ENCODE measurements at regions not wholly inside any gene's neighbourhood (a gene's known extent, or its start where the extent isn't known, plus 50 kb on each side); places are given as distances from the start of the nearest gene placed in this dataset.

- Histone ChIP-seq H3K4me3 (ENCODE audit: low read length in 2 of 2) (no peak overlapping the region), H3K27me3 (ENCODE audit: control insufficient read depth in 3 of 3, insufficient read depth in 3 of 3, low read depth in 1 of 3, low read length in 3 of 3) (no peaks in the 10 kb centered on the region)
These were observed 82.0 kb downstream of the ARL4A start for GRCh38 chr7:12769444-12769843.

GRCh38 chr7:12770227-12770975, 83.0 kb downstream of the ARL4A start:
- H2BK12ac ChIP-seq (ENCODE audit: low read length): no peak overlapping the region
- H3K4me3 ChIP-seq (ENCODE audit: low read length in 2 of 2): no peak overlapping the region
- H3K9ac ChIP-seq (ENCODE audit: low read depth, low read length, poor library complexity): no peak overlapping the region
- H4K91ac ChIP-seq (ENCODE audit: low read depth, low read length, poor library complexity): no peak overlapping the region
- no CpG with 5 or more reads among the region's 3 CpGs for WGBS, 2 donors (ENCODE audit: extremely low coverage in 2 of 2, insufficient read length in 2 of 2, insufficient replicate concordance in 1 of 2)
- no peak overlapping the region for H2BK5ac ChIP-seq (ENCODE audit: low read length)
- no peak overlapping the region for H4K8ac ChIP-seq (ENCODE audit: low read depth, low read length)
- H3K14ac ChIP-seq (ENCODE audit: low read length): no peak overlapping the region
- H3K27me3 ChIP-seq (ENCODE audit: control insufficient read depth in 3 of 3, insufficient read depth in 3 of 3, low read depth in 1 of 3, low read length in 3 of 3): no peaks in the 10 kb centered on the region
- H2BK120ac ChIP-seq (ENCODE audit: low read depth, low read length): no peak overlapping the region
- H3K79me1 ChIP-seq (ENCODE audit: low read depth, low read length): no peaks in the 10 kb centered on the region
- H3K23ac ChIP-seq (ENCODE audit: low read depth, low read length, poor library complexity): no peak overlapping the region
- no peaks in the 10 kb centered on the region for H3K36me3 ChIP-seq (replicated peaks in 1 of 2; ENCODE audit: control insufficient read depth in 2 of 2, insufficient read depth in 2 of 2, low read length in 2 of 2)
- no peak overlapping the region for H3K4me2 ChIP-seq (ENCODE audit: insufficient read depth, low read length, poor library complexity, severe bottlenecking)
- no peak for DNase-seq (ENCODE audit: low spot score)
- H3K27ac ChIP-seq (replicated peaks; ENCODE audit: low read length): no peak overlapping the region
- peaks cover 0 to 26% of the 10 kb centered on the region in 2 donors for H3K4me1 ChIP-seq (ENCODE audit: control insufficient read depth in 2 of 2, insufficient read depth in 1 of 2, low read depth in 1 of 2, low read length in 2 of 2)
- H3K18ac ChIP-seq (ENCODE audit: low read length): no peak overlapping the region
- H3K9me3 ChIP-seq (replicated peaks in 1 of 2; ENCODE audit: control insufficient read depth in 2 of 2, insufficient read depth in 1 of 2, low read depth in 1 of 2, low read length in 2 of 2): peaks cover 0 to 15% of the 10 kb centered on the region in 2 donors
- H2BK15ac ChIP-seq (ENCODE audit: low read length): no peak overlapping the region
- H2AK5ac ChIP-seq (ENCODE audit: low read depth, low read length): no peak overlapping the region
- H3K4ac ChIP-seq (ENCODE audit: low read length): no peak overlapping the region
- peak overlapping the region; percentile 57 for H2AFZ ChIP-seq (ENCODE audit: low read length)

More at GRCh38 chr7:12769444-12769843, 82.0 kb downstream of the ARL4A start:
- Histone ChIP-seq H4K8ac (ENCODE audit: low read depth, low read length) (no peak overlapping the region), H2BK5ac (ENCODE audit: low read length) (no peak overlapping the region), H4K91ac (ENCODE audit: low read depth, low read length, poor library complexity) (no peak overlapping the region), H3K18ac (ENCODE audit: low read length) (no peak overlapping the region), H2BK15ac (ENCODE audit: low read length) (no peak overlapping the region), H3K4ac (ENCODE audit: low read length) (no peak overlapping the region), H3K36me3 (replicated peaks in 1 of 2; ENCODE audit: control insufficient read depth in 2 of 2, insufficient read depth in 2 of 2, low read length in 2 of 2) (no peaks in the 10 kb centered on the region), H3K27ac (replicated peaks; ENCODE audit: low read length) (no peak overlapping the region), H2AFZ (ENCODE audit: low read length) (peak overlapping the region; percentile 57), H3K23ac (ENCODE audit: low read depth, low read length, poor library complexity) (no peak overlapping the region), H3K4me1 (ENCODE audit: control insufficient read depth in 2 of 2, insufficient read depth in 1 of 2, low read depth in 1 of 2, low read length in 2 of 2) (peaks cover 3 to 31% of the 10 kb centered on the region in 2 donors), H3K14ac (ENCODE audit: low read length) (no peak overlapping the region), H3K79me1 (ENCODE audit: low read depth, low read length) (no peaks in the 10 kb centered on the region), H3K9ac (ENCODE audit: low read depth, low read length, poor library complexity) (no peak overlapping the region), H2BK12ac (ENCODE audit: low read length) (no peak overlapping the region), H2AK5ac (ENCODE audit: low read depth, low read length) (no peak overlapping the region), H3K9me3 (replicated peaks in 1 of 2; ENCODE audit: control insufficient read depth in 2 of 2, insufficient read depth in 1 of 2, low read depth in 1 of 2, low read length in 2 of 2) (peaks cover 0 to 13% of the 10 kb centered on the region in 2 donors), H3K4me2 (ENCODE audit: insufficient read depth, low read length, poor library complexity, severe bottlenecking) (no peak overlapping the region), H2BK120ac (ENCODE audit: low read depth, low read length) (no peak overlapping the region)
- no CpG with 5 or more reads among the region's 1 CpG for WGBS, 2 donors (ENCODE audit: extremely low coverage in 2 of 2, insufficient read length in 2 of 2, insufficient replicate concordance in 1 of 2)
- no peak for DNase-seq (ENCODE audit: low spot score)

- no peak overlapping the region for H3K23ac ChIP-seq (ENCODE audit: low read depth, low read length, poor library complexity)
- H3K14ac ChIP-seq (ENCODE audit: low read length): no peak overlapping the region
- peaks cover 0 to 18% of the 10 kb centered on the region in 2 donors for H3K9me3 ChIP-seq (replicated peaks in 1 of 2; ENCODE audit: control insufficient read depth in 2 of 2, insufficient read depth in 1 of 2, low read depth in 1 of 2, low read length in 2 of 2)
- peak overlapping the region in 1 of 2 donors; percentile 14 for H3K4me3 ChIP-seq (ENCODE audit: low read length in 2 of 2)
- H3K27me3 ChIP-seq (ENCODE audit: control insufficient read depth in 3 of 3, insufficient read depth in 3 of 3, low read depth in 1 of 3, low read length in 3 of 3): no peaks in the 10 kb centered on the region
- H3K9ac ChIP-seq (ENCODE audit: low read depth, low read length, poor library complexity): no peak overlapping the region
- H3K27ac ChIP-seq (replicated peaks; ENCODE audit: low read length): no peak overlapping the region
- no peak overlapping the region for H4K91ac ChIP-seq (ENCODE audit: low read depth, low read length, poor library complexity)
- H2AFZ ChIP-seq (ENCODE audit: low read length): peak overlapping the region; percentile 68
- H3K79me1 ChIP-seq (ENCODE audit: low read depth, low read length): no peaks in the 10 kb centered on the region
- no peak overlapping the region for H4K8ac ChIP-seq (ENCODE audit: low read depth, low read length)
- H3K4me1 ChIP-seq (ENCODE audit: control insufficient read depth in 2 of 2, insufficient read depth in 1 of 2, low read depth in 1 of 2, low read length in 2 of 2): peaks cover 0 to 26% of the 10 kb centered on the region in 2 donors
- H3K4me2 ChIP-seq (ENCODE audit: insufficient read depth, low read length, poor library complexity, severe bottlenecking): no peak overlapping the region
- no peaks in the 10 kb centered on the region for H3K36me3 ChIP-seq (replicated peaks in 1 of 2; ENCODE audit: control insufficient read depth in 2 of 2, insufficient read depth in 2 of 2, low read length in 2 of 2)
- H2BK12ac ChIP-seq (ENCODE audit: low read length): no peak overlapping the region
- H2BK120ac ChIP-seq (ENCODE audit: low read depth, low read length): no peak overlapping the region
- H3K4ac ChIP-seq (ENCODE audit: low read length): no peak overlapping the region
- no peak overlapping the region for H3K18ac ChIP-seq (ENCODE audit: low read length)
- H2BK15ac ChIP-seq (ENCODE audit: low read length): no peak overlapping the region
- no peak overlapping the region for H2AK5ac ChIP-seq (ENCODE audit: low read depth, low read length)
- DNase-seq (ENCODE audit: low spot score): peak; percentile 24
- no peak overlapping the region for H2BK5ac ChIP-seq (ENCODE audit: low read length)
- no CpG with 5 or more reads among the region's 7 CpGs for WGBS, 2 donors (ENCODE audit: extremely low coverage in 2 of 2, insufficient read length in 2 of 2, insufficient replicate concordance in 1 of 2)
These were observed 84.0 kb downstream of the ARL4A start for GRCh38 chr7:12771378-12771877.

- Histone ChIP-seq H3K4me3 (ENCODE audit: low read length in 2 of 2) (no peak overlapping the region), H3K4ac (ENCODE audit: low read length) (no peak overlapping the region), H3K23ac (ENCODE audit: low read depth, low read length, poor library complexity) (no peak overlapping the region), H2BK12ac (ENCODE audit: low read length) (no peak overlapping the region), H2AK5ac (ENCODE audit: low read depth, low read length) (no peak overlapping the region), H4K91ac (ENCODE audit: low read depth, low read length, poor library complexity) (no peak overlapping the region), H2BK5ac (ENCODE audit: low read length) (no peak overlapping the region), H3K18ac (ENCODE audit: low read length) (no peak overlapping the region), H3K4me2 (ENCODE audit: insufficient read depth, low read length, poor library complexity, severe bottlenecking) (no peak overlapping the region), H2BK120ac (ENCODE audit: low read depth, low read length) (no peak overlapping the region), H3K36me3 (replicated peaks in 1 of 2; ENCODE audit: control insufficient read depth in 2 of 2, insufficient read depth in 2 of 2, low read length in 2 of 2) (no peaks in the 10 kb centered on the region), H3K9ac (ENCODE audit: low read depth, low read length, poor library complexity) (no peak overlapping the region), H3K27me3 (ENCODE audit: control insufficient read depth in 3 of 3, insufficient read depth in 3 of 3, low read depth in 1 of 3, low read length in 3 of 3) (no peaks in the 10 kb centered on the region), H4K8ac (ENCODE audit: low read depth, low read length) (no peak overlapping the region), H3K27ac (replicated peaks; ENCODE audit: low read length) (no peak overlapping the region), H2BK15ac (ENCODE audit: low read length) (no peak overlapping the region), H3K4me1 (ENCODE audit: control insufficient read depth in 2 of 2, insufficient read depth in 1 of 2, low read depth in 1 of 2, low read length in 2 of 2) (peaks cover 0 to 26% of the 10 kb centered on the region in 2 donors), H3K9me3 (replicated peaks in 1 of 2; ENCODE audit: control insufficient read depth in 2 of 2, insufficient read depth in 1 of 2, low read depth in 1 of 2, low read length in 2 of 2) (peaks cover 0 to 20% of the 10 kb centered on the region in 2 donors), H3K79me1 (ENCODE audit: low read depth, low read length) (no peaks in the 10 kb centered on the region), H2AFZ (ENCODE audit: low read length) (peak overlapping the region; percentile 7), H3K14ac (ENCODE audit: low read length) (no peak overlapping the region)
- no peak for DNase-seq (ENCODE audit: low spot score)
- no CpG with 5 or more reads among the region's 4 CpGs for WGBS, 2 donors (ENCODE audit: extremely low coverage in 2 of 2, insufficient read length in 2 of 2, insufficient replicate concordance in 1 of 2)
These were observed 85.3 kb downstream of the ARL4A start for GRCh38 chr7:12772768-12773167.

All from neuronal stem cell (in vitro differentiated cells).